ENCODE measurements at regions not wholly inside any gene's neighbourhood (a gene's known extent, or its start where the extent isn't known, plus 50 kb on each side); places are given as distances from the start of the nearest gene placed in this dataset.

DNA sequence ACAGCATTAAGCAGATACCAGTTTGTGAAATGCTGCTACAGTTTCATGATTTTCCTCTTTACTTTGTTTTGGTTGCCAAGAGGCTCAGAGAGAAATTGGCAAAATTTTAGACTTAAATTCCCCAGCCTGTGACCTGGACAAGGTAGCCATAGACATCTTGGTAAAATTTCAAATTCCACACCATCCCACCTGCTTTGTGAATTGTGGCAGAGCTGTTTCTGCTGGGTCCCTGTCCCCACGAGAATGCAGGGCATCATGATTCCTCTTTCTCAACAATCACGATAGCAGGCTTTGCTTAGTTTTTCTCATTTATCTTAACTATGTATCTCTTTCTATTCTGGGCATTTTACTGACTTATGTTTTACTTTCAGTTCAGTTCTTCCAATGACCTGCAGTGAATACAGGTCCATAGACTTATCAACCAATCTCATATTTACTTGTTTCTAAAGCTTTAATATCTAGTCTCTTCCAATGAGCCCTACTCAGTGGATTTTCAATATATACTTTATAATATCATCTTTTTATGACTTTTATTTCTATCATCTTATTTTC lies 351.6 kb downstream of the SOCS6 start:
- H3K4me3 ChIP-seq (ENCODE audit: severe bottlenecking) = no peak overlapping the region

GRCh38 chr18:70636991-70637390 lies 348.1 kb downstream of the SOCS6 start:
- no peak for TF ChIP-seq CTCF (IDR thresholded peaks at IDR 0.05; ENCODE audit: poor library complexity, severe bottlenecking)

More for the DNA sequence above, 351.6 kb downstream of the SOCS6 start:
- H3K27me3 ChIP-seq (ENCODE audit: insufficient read depth, poor library complexity, severe bottlenecking) = no peaks in the 10 kb centered on the region
- H3K9me3 ChIP-seq (ENCODE audit: severe bottlenecking) = no peaks in the 10 kb centered on the region
- DNase-seq (ENCODE audit: low spot score) (no peak), ATAC-seq (ENCODE audit: low read depth) (no peak)
- TF ChIP-seq CTCF (IDR thresholded peaks at IDR 0.05; ENCODE audit: poor library complexity, severe bottlenecking) = no peak
- no peaks in the 10 kb centered on the region for H3K36me3 ChIP-seq (ENCODE audit: low read depth)
- peaks cover 9% of the 10 kb centered on the region for H3K4me1 ChIP-seq (ENCODE audit: insufficient read depth, poor library complexity, severe bottlenecking)
- H3K27ac ChIP-seq (ENCODE audit: poor library complexity, severe bottlenecking) = no peak overlapping the region

GRCh38 chr18:70634576-70635147 lies 345.8 kb downstream of the SOCS6 start:
- ATAC-seq (ENCODE audit: low read depth) (peak; percentile 64), DNase-seq (ENCODE audit: low spot score) (no peak)
- Histone ChIP-seq H3K27ac (ENCODE audit: poor library complexity, severe bottlenecking) (peak overlapping the region; percentile 67), H3K27me3 (ENCODE audit: insufficient read depth, poor library complexity, severe bottlenecking) (no peaks in the 10 kb centered on the region), H3K36me3 (ENCODE audit: low read depth) (no peaks in the 10 kb centered on the region), H3K4me1 (ENCODE audit: insufficient read depth, poor library complexity, severe bottlenecking) (peaks cover 18% of the 10 kb centered on the region), H3K9me3 (ENCODE audit: severe bottlenecking) (no peaks in the 10 kb centered on the region), H3K4me3 (ENCODE audit: severe bottlenecking) (no peak overlapping the region)
- no peak for TF ChIP-seq CTCF (IDR thresholded peaks at IDR 0.05; ENCODE audit: poor library complexity, severe bottlenecking)

More at GRCh38 chr18:70636991-70637390, 348.1 kb downstream of the SOCS6 start:
- H3K27ac ChIP-seq (ENCODE audit: poor library complexity, severe bottlenecking) = peak overlapping the region; percentile 67
- peaks cover 18% of the 10 kb centered on the region for H3K4me1 ChIP-seq (ENCODE audit: insufficient read depth, poor library complexity, severe bottlenecking)
- ATAC-seq (ENCODE audit: low read depth) (peak; percentile 93), DNase-seq (ENCODE audit: low spot score) (no peak)
- H3K36me3 ChIP-seq (ENCODE audit: low read depth) = no peaks in the 10 kb centered on the region
- no peaks in the 10 kb centered on the region for H3K9me3 ChIP-seq (ENCODE audit: severe bottlenecking)
- no peak overlapping the region for H3K4me3 ChIP-seq (ENCODE audit: severe bottlenecking)
- H3K27me3 ChIP-seq (ENCODE audit: insufficient read depth, poor library complexity, severe bottlenecking) = no peaks in the 10 kb centered on the region

- no peak for ATAC-seq (ENCODE audit: low read depth)
- H3K4me1 ChIP-seq (ENCODE audit: insufficient read depth, poor library complexity, severe bottlenecking) = no peaks in the 10 kb centered on the region
- H3K9me3 ChIP-seq (ENCODE audit: severe bottlenecking) = no peaks in the 10 kb centered on the region
- TF ChIP-seq CTCF (IDR thresholded peaks at IDR 0.05; ENCODE audit: poor library complexity, severe bottlenecking) = no peak
- H3K4me3 ChIP-seq (ENCODE audit: severe bottlenecking) = no peak overlapping the region
- no peaks in the 10 kb centered on the region for H3K36me3 ChIP-seq (ENCODE audit: low read depth)
- DNase-seq (ENCODE audit: low spot score) = no peak
- H3K27ac ChIP-seq (ENCODE audit: poor library complexity, severe bottlenecking) = no peak overlapping the region
- no peaks in the 10 kb centered on the region for H3K27me3 ChIP-seq (ENCODE audit: insufficient read depth, poor library complexity, severe bottlenecking)
These were observed 338.4 kb downstream of the SOCS6 start for GRCh38 chr18:70627182-70627802.
